ENCODE measurements at regions not wholly inside any gene's neighbourhood (a gene's known extent, or its start where the extent isn't known, plus 50 kb on each side); places are given as distances from the start of the nearest gene placed in this dataset.

- DNase-seq, result no peak
Measured at GRCh38 chr9:89922099-89922498, 317.3 kb downstream of the GADD45G start.

DNA sequence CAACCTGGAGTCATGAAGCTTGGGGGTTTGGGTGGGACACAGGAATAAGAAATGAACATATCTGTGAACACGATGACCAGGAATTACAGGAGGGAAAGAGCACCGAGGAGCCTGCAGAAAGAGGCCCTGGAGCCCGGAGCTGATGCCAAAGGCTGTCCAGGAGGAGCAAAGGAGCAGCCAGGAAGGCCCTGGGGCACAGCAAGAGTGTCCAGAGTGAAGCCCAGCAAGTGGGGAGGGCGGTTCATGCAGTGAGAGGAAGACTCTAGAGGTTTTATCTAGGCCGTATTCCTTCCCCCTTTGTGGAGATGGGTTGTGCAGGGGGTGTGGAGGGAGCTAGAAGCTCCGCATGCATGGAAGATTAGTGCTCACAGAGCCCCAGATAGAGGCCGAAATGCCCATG is 318.4 kb downstream of the GADD45G start:
- DNase-seq, result no peak

DNA sequence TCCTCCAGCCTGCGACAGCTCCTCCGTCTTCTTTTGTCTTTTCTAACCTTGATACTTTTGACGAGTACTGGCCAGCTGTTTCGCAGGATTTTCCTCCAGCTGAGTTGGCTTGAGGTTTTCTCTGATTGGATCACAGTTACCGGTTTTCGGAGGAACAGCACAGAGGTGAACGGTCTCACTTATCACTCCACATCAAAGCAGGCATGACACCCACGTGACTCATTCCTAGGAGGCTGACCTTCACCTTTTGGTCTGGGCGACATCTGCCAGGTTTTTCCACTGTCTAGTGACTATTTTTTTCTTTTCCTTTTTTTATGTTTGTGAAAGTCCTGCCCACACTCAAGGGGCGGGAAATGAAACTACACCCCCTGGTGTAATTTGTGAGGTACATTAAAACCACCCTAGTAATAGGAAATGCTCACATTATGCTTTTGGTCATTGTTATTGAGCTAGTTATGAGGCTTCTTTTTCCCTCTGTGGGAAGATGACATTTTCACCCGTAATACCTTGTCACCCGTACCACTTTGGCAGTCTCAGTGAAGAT is 319.2 kb downstream of the GADD45G start:
- no peak for DNase-seq

DNA sequence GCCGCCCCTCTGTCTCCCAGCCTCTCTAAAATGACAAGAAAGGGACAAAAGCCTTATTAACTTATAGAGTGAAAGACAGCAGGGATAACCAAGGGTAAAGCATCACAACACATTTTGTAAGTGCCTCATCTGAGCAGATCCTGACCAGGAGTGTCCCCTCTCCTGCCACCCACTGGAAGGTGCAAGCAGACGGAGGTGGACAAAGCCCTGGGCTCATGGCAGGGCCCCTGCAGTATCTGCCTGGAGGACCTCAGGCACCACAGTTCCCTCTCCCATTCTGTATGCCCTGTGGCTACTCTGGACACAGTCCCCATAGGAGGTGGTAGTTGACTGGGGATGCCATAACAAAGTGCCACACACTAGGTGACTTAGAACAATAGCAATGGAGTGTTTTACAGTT is 319.8 kb downstream of the GADD45G start:
- DNase-seq, result no peak

DNA sequence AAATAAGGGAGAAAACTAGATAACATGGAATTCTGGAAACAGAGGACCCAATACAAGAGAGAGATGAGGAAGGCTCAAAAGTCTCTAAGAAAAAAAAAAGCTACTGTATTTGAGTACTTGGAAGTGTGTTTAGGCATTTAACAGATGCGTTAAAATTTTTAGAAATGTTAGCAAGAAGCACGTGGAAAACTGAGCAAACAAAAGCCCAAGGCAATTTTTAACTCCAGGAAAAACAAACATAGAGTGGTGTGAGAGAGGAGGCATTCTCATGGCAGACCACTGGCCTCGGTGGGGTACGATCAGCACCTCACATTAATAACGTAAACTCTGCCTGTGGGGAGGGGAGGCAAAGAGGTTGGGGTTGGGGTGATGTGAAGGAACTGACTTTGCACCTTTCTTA is 321.4 kb downstream of the GADD45G start:
- no peak for DNase-seq

DNA sequence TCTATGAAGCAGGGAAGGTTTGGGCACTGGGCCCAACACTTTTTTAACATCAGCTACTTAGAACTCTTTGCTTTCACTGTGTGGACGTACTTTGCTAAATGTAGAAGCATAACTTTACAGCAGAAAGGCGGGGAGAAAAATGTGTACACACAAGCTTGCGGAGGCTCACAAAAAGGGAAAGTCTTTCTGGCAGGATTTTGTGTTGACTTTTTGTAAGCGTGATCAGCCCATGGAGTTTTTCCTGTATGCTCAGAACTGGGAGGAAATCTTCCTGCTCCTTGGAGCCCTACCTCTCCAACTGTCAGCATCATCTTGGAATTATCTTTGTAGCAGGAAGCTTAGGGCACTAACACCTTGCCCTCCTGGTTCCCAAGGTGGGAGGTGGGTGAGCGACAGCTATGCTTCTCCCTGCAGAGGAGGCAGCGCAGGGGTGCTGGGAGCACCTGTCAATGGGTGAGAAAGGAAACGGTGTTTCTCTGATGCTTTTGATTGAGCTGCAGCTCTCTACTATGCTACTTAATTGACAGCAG is 321.9 kb downstream of the GADD45G start:
- no peak for DNase-seq

- no peak for DNase-seq
Measured at GRCh38 chr9:89928106-89928505, 323.3 kb downstream of the GADD45G start.

- no peak for DNase-seq
Measured at GRCh38 chr9:89928521-89929275, 323.9 kb downstream of the GADD45G start.

DNA sequence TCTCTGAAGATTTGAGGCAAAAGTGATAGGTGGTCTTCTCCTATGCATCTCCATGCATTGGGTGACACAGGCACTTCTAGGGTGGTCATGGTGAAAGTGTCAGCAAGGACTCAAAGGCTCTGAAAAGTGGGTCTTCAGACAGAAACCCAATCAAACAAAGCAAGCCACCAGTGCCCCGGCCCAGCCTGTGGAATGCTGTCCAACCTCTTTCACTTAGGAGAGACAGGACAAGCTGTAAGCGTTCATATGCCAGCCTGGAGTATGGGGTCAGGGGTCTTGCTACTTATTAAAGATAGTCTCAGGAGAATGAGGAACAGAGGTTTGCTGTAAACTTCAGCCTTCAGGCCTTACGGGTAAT is 324.5 kb downstream of the GADD45G start:
- no peak for DNase-seq

DNA sequence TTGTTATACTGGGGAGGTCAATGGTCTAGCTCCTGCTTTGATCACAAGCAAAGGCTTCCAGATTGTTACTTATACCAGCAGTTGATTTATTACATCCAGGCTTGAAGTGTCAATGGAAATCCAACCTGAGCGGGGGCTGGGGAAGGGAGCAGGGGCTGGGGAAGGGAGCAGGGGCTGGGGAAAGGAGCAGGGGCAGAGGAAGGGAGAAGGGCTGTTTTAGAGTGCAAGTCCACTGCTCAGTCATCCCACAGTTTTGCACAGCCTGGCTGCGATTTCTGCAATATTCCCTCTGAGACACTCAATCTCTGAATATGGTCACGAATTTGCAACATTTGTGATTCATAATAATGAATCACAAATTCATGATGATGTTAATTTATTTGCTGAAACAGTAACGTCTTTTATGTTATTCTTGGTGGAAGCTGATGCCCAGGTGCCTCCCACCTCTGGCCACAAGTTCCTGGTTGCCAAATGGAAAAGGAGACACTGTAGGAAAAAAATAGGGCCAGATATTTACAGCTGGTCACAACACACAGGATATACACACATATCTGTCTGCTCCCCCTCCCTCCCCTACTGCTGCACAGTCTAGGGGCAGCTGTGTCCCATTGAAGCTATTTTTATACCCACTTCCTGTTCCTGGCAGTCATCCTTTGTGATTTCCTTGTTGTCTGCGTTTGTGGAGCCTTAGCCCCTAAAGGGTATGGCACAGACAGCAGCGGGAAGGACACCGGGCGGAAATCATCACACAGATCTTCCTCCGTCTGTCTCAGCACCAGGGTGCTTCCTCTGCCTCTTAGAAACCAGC is 325.1 kb downstream of the GADD45G start:
- DNase-seq, result no peak

DNA sequence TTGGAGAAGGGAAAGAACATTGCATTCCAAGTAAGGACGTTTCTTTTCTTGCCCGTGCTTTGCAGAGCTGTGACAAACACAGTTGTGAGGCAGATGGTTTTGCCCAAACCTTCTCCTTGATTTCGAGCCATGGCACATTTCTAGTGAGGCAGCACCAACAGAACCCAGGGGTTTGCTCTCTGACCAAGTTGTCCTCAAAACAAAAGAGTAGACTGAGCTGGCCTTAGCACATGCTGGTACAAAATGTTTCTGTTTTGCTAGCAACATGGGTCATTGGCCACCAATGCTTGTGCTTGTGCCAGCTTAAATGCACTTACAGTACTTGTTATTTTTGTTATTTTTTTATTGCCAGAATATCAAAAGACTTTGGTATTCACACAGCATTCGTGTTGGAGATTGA is 328.8 kb downstream of the GADD45G start:
- no peak for DNase-seq

- DNase-seq, result no peak
Measured at GRCh38 chr9:89935115-89935514, 330.3 kb downstream of the GADD45G start.

GRCh38 chr9:89935801-89936200 is 331.0 kb downstream of the GADD45G start:
- no peak for DNase-seq

- DNase-seq, result no peak
Measured at GRCh38 chr9:89937051-89937450, 332.2 kb downstream of the GADD45G start.

DNA sequence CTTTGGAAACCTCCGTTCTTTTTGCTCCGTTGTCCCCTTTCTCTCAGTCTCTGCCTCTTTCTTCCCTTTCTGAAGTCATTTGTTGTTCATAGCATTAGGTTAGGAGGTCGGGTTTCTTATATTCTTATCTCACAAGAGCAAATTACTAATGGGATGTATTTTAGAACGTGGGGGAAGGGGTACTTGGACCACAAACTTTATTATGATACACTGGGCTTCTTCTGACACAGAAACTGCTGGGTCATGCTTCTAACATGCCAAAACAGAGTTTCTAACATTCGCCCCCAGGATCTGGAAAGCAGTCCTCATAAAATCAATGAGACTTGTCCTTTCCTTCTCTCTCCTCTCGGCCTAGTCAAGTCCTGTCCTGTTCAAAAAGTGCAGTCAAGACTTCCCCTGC is 334.4 kb downstream of the GADD45G start:
- DNase-seq, result no peak

DNA sequence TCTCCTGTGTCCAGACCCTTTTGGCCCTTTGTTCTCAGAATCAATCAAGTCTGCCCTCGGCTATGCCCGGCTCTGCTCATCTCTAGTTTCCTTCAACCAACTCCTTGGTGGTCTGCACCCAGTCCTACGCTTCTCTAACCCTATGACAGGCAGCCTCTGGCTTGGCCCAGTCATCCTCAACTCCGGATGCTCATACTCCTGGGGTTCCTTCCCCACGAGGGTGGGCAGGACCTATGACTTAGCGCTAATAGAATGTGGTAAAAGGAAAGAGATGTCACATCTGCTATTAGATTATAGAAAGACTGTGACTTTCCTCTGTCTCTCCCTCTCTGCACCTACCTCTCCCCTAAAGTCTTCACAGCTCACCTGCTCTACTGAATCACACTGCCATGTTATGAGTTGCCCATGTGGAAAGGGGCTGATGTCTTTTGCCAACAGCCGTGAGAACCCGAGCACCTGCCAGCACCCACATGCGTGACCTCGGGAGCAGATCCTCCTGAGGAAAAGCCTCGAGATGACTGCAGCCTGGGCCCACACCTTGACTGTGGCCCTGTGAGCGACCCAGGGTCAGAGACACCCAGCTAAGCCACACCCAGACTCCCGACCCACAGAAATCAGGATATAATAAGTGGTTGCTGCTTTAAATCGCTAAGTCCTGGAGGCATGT is 334.9 kb downstream of the GADD45G start:
- no peak for DNase-seq

DNA sequence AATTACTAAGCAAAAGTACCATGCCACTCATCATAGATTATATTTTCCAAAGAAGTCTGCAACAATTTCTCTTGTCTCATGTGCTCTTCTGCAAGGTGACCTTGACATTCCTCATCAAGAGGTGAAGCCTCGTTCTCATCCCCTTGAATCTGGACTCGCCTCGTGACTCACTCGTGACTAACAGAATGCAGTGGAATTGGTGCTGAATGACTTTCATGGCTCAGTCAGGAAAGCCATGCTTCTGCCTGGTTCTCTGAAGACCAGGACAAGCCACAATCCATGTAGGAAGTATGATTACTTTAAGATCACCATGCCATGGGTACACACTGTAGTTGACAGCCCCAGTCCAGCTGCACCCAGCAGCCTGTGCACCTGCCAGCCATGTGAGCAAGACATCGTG is 335.8 kb downstream of the GADD45G start:
- no peak for DNase-seq

DNA sequence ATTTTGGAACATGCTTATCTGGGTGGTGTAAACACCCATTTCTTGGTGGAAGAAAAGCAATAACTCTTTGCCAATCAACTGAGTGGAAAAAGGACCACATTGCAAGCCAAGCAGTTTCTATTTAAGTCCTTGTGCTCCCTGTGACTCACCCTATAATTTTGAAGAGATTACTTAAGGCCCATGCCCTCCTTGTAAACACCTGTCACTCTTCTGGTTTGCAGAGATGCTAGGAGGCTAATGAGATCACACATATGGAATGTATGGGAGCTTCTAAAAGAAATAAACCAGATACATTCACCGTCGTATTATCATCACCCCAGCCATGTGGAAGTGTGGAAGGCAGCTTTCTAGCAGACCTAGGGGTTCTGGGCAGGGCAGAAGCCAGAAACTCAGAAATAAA is 337.1 kb downstream of the GADD45G start:
- DNase-seq, result no peak

DNA sequence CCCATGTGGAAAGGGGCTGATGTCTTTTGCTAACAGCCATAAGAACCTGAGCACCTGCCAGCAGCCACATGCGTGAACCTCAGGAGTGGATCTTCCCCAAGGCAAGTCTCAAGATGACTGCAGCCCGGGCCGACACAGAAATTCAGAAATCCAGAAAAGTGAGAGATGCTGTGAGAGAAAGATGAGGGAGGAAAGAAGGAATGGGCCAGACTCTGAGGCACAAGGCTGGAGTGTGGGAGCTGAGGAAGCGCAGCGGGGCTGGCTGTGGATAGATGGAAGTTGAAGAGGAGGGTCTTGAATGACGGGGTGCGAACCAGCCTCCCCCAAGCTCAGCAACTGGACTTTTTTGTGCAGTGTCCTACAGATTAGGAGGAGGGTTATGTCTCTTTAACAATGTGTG is 337.8 kb downstream of the GADD45G start:
- DNase-seq, result no peak

- no peak for DNase-seq
Measured at GRCh38 chr9:89943309-89943708, 338.5 kb downstream of the GADD45G start.

DNA sequence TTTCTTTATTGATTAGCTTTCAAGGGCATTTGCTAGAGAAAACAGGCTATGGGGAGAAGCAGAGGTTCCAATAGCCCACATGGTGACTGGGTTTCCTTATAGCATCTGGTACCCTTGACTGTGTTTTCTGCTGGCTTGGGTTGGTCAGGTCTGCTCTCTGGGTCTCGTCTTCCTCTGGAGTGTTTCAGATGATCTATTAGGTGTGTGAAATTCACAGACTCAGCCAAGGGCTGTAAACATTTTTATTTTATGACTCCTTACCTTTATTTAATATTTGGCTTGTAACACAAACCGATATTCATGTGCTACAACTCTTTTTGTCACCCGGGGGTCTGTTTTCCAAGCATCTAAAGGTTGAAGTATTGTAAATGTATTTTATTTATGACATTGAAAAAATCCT is 338.9 kb downstream of the GADD45G start:
- no peak for DNase-seq

DNA sequence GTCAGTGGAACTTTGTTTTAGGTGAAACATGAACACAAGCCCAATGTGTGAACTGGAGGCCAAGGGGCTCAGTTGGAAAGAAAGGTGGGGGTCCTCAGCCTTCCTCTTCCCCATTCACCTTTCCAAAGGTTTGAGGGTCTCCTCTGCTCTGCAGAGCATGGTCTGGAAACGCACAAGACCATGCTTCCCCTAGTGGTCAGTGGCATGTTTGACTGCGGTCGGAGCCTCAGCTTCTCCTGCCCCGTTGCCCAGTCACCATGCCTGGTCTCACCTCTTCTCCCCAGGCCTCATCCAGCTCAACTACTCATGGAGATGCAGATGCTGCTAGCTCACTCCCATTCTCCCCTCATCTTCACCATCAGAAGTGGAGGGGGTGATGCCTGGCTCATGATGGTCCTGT is 340.3 kb downstream of the GADD45G start:
- no peak for DNase-seq

DNA sequence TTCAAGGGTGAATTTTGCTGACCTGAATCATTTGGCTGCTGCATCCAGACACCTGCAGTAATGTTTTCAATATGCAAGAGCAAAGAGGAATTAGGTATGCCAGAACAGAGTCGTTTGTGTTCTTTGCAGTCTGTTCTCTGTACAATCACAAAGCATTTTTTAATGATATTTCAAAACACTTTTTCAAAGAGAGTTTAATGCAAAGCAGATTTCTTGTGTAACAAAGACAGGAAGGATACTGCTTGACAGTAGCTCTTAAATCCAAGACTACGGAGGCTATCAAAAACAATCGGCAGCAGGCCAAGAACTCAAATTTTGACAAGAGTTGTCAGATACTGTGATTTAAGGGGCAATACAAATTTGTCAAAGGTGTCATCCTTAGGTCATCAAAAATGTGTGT is 341.9 kb downstream of the GADD45G start:
- no peak for DNase-seq
